Neural cell (in vitro differentiated cells): ENCODE measurements at regions not wholly inside any gene's neighbourhood (a gene's known extent, or its start where the extent isn't known, plus 50 kb on each side); places are given as distances from the start of the nearest gene placed in this dataset.

Source experiments
- H2AFZ ChIP-seq: fragments of 200-600, 300-800 bp; sonication (generic), shearing (Covaris generic); 2 replicates; pipeline ENCODE4 v1.6.0; 2014; ENCODE audit warnings: low read depth, mild to moderate bottlenecking, antibody characterized with exemption, low read length, moderate library complexity
- H3F3A ChIP-seq: fragments of 200-600 bp; shearing (Covaris generic); 2 replicates; pipeline ENCODE4 v1.6.1; 2016; ENCODE audit warnings: mild to moderate bottlenecking, moderate library complexity, mixed read lengths, antibody characterized with exemption, low read length; ENCODE audit not compliant: insufficient read depth, poor library complexity, severe bottlenecking
- H3K27ac ChIP-seq: fragments of 200-600, 300-800 bp; sonication (generic), shearing (Covaris generic); 2 replicates; pipeline ENCODE4 v1.5.1; 2014; ENCODE audit warnings: mild to moderate bottlenecking, low read length, moderate library complexity
- H3K27me3 ChIP-seq: fragments of 300-800, 200-600 bp; sonication (generic), shearing (Covaris generic); 2 replicates; pipeline ENCODE4 v1.6.0; 2014; ENCODE audit warnings: mild to moderate bottlenecking, low read depth, low read length, moderate library complexity; ENCODE audit not compliant: insufficient read depth
- H3K36me3 ChIP-seq: fragments of 300-800, 200-600 bp; sonication (generic), shearing (Covaris generic); 2 replicates; pipeline ENCODE4 v1.5.1; 2014; ENCODE audit warnings: mild to moderate bottlenecking, antibody characterized with exemption, low read length, moderate library complexity; ENCODE audit not compliant: insufficient read depth
- H3K4me2 ChIP-seq: fragments of 300-800, 200-600 bp; sonication (generic), shearing (Covaris generic); 2 replicates; pipeline ENCODE4 v1.6.0; 2014; ENCODE audit warnings: mild to moderate bottlenecking, low read length
- H3K4me3 ChIP-seq: fragments of 300-800, 200-600 bp; sonication (generic), shearing (Covaris generic); 2 replicates; pipeline ENCODE4 v1.5.1; 2014; ENCODE audit warnings: mild to moderate bottlenecking, low read length, moderate library complexity
- H3K79me2 ChIP-seq: fragments of 200-600 bp; shearing (Covaris generic); replicated peaks from 2 replicates; pipeline ENCODE4 v1.6.0; 2014; ENCODE audit warnings: mild to moderate bottlenecking, low read length, moderate library complexity; ENCODE audit not compliant: insufficient read depth
- H3K9ac ChIP-seq: fragments of 300-800, 200-600 bp; sonication (generic), shearing (Covaris generic); 2 replicates; pipeline ENCODE4 v1.6.1; 2016; ENCODE audit warnings: mild to moderate bottlenecking, low read length, mixed read lengths
- H3K9me2 ChIP-seq: fragments of 200-600 bp; shearing (Covaris generic); 2 replicates; pipeline ENCODE4 v1.6.1; 2016; ENCODE audit warnings: mild to moderate bottlenecking, low read length, mixed read lengths; ENCODE audit not compliant: insufficient read depth
- H3K9me3 ChIP-seq: fragments of 200-600, 300-800 bp; sonication (generic), shearing (Covaris generic); 2 replicates; pipeline ENCODE4 v1.6.1; 2016; ENCODE audit warnings: mild to moderate bottlenecking, mixed run types, low read length, moderate library complexity, mixed read lengths
- H4K20me1 ChIP-seq: fragments of 200-600 bp; shearing (Covaris generic); 2 replicates; pipeline ENCODE4 v1.6.1; 2016; ENCODE audit warnings: mild to moderate bottlenecking, mixed run types; ENCODE audit not compliant: insufficient read depth
- EP300 ChIP-seq: fragments of 450-650 bp; conservative IDR thresholded peaks from 2 replicates; pipeline ENCODE4 v1.6.1; 2014; ENCODE audit warnings: antibody characterized with exemption, mild to moderate bottlenecking, moderate library complexity; ENCODE audit not compliant: poor library complexity, severe bottlenecking
- EZH2 ChIP-seq: fragments of 200-600, 300-800 bp; shearing (Covaris generic), sonication (generic); IDR thresholded peaks from 2 replicates; pipeline ENCODE4 v1.6.1; 2014; ENCODE audit warnings: antibody characterized with exemption, low read length, borderline replicate concordance, mild to moderate bottlenecking; ENCODE audit not compliant: insufficient read depth, poor library complexity, severe bottlenecking
- MXI1 ChIP-seq: fragments of 450-650 bp; conservative IDR thresholded peaks from 2 replicates; pipeline ENCODE4 v1.6.1; 2014; ENCODE audit warnings: antibody characterized with exemption, mild to moderate bottlenecking; ENCODE audit not compliant: poor library complexity, severe bottlenecking
- POLR2AphosphoS5 ChIP-seq: IDR thresholded peaks from 2 replicates; pipeline ENCODE4 v1.6.1; 2012
- RAD21 ChIP-seq: fragments of 450-650 bp; conservative IDR thresholded peaks from 2 replicates; pipeline ENCODE4 v1.6.1; 2014; ENCODE audit warnings: antibody characterized with exemption, mild to moderate bottlenecking, moderate library complexity
- SMC3 ChIP-seq: fragments of 450-650 bp; conservative IDR thresholded peaks from 2 replicates; pipeline ENCODE4 v1.6.1; 2014; ENCODE audit warnings: antibody characterized with exemption, mild to moderate bottlenecking, moderate library complexity; ENCODE audit not compliant: poor library complexity
- TAF1 ChIP-seq: IDR thresholded peaks from 2 replicates; pipeline ENCODE4 v1.6.1; 2012; ENCODE audit warnings: low read depth
- TF ChIP-seq, protein P1 (sequence below): IDR thresholded peaks from 2 replicates; pipeline ENCODE4 v1.6.1; 2012; ENCODE audit warnings: borderline replicate concordance
- TF ChIP-seq, protein P2 (sequence below): fragments of 450-650 bp; IDR thresholded peaks from 2 replicates; pipeline ENCODE4 v1.5.1; 2014; ENCODE audit warnings: antibody characterized with exemption, mild to moderate bottlenecking, moderate library complexity; ENCODE audit not compliant: poor library complexity, severe bottlenecking

DNA sequence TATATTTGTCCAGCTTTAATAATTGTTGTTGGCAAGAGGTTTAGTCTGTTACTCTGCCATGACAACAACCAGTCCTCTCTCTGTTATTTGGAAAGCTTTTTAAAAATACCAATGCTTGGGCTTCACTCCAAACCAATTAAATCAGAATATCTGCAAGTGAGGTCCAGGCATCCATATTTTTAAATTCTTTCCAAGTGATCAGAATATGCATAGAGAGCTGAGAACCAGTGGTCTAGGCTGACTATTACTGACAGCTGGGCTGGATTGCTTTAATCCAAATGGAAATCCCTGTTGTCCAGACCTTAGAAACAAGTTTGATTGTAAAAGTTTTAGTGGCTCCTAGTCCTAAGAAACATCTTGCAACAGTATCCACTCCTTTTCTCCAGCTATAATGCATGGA lies 1059.7 kb upstream of the ACVR2A start:
- H3K36me3 ChIP-seq = no peaks in the 10 kb centered on the region
- H3K27ac ChIP-seq = no peak overlapping the region
- H3K9ac ChIP-seq = no peak overlapping the region
- no peak overlapping the region for H3K4me2 ChIP-seq
- H4K20me1 ChIP-seq = no peaks in the 10 kb centered on the region
- H3K27me3 ChIP-seq = no peaks in the 10 kb centered on the region
- no peaks in the 10 kb centered on the region for H3K9me2 ChIP-seq
- no peak overlapping the region for H3K4me3 ChIP-seq
- H3K9me3 ChIP-seq = peaks cover 3% of the 10 kb centered on the region
- no peak overlapping the region for H2AFZ ChIP-seq
- H3F3A ChIP-seq = no peaks in the 10 kb centered on the region
- no peaks in the 10 kb centered on the region for H3K79me2 ChIP-seq
- TF ChIP-seq POLR2AphosphoS5 (no peak), MXI1 (no peak), TAF1 (no peak)

- H3K79me2 ChIP-seq = no peaks in the 10 kb centered on the region
- H3K36me3 ChIP-seq = no peaks in the 10 kb centered on the region
- H3K4me3 ChIP-seq = no peak overlapping the region
- no peaks in the 10 kb centered on the region for H3K27me3 ChIP-seq
- H3K4me2 ChIP-seq = no peak overlapping the region
- H3K9me3 ChIP-seq = peaks cover 3% of the 10 kb centered on the region
- H3K27ac ChIP-seq = no peak overlapping the region
- no peaks in the 10 kb centered on the region for H3K9me2 ChIP-seq
- no peak overlapping the region for H2AFZ ChIP-seq
- H3F3A ChIP-seq = no peaks in the 10 kb centered on the region
- no peaks in the 10 kb centered on the region for H4K20me1 ChIP-seq
- H3K9ac ChIP-seq = no peak overlapping the region
- no peak for TF ChIP-seq TAF1
- no peak for TF ChIP-seq MXI1
- TF ChIP-seq RAD21 = no peak
- no peak for TF ChIP-seq POLR2AphosphoS5
- TF ChIP-seq EZH2 = no peak
- TF ChIP-seq, protein P1, sequence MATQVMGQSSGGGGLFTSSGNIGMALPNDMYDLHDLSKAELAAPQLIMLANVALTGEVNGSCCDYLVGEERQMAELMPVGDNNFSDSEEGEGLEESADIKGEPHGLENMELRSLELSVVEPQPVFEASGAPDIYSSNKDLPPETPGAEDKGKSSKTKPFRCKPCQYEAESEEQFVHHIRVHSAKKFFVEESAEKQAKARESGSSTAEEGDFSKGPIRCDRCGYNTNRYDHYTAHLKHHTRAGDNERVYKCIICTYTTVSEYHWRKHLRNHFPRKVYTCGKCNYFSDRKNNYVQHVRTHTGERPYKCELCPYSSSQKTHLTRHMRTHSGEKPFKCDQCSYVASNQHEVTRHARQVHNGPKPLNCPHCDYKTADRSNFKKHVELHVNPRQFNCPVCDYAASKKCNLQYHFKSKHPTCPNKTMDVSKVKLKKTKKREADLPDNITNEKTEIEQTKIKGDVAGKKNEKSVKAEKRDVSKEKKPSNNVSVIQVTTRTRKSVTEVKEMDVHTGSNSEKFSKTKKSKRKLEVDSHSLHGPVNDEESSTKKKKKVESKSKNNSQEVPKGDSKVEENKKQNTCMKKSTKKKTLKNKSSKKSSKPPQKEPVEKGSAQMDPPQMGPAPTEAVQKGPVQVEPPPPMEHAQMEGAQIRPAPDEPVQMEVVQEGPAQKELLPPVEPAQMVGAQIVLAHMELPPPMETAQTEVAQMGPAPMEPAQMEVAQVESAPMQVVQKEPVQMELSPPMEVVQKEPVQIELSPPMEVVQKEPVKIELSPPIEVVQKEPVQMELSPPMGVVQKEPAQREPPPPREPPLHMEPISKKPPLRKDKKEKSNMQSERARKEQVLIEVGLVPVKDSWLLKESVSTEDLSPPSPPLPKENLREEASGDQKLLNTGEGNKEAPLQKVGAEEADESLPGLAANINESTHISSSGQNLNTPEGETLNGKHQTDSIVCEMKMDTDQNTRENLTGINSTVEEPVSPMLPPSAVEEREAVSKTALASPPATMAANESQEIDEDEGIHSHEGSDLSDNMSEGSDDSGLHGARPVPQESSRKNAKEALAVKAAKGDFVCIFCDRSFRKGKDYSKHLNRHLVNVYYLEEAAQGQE = no peak
- TF ChIP-seq, protein P2, sequence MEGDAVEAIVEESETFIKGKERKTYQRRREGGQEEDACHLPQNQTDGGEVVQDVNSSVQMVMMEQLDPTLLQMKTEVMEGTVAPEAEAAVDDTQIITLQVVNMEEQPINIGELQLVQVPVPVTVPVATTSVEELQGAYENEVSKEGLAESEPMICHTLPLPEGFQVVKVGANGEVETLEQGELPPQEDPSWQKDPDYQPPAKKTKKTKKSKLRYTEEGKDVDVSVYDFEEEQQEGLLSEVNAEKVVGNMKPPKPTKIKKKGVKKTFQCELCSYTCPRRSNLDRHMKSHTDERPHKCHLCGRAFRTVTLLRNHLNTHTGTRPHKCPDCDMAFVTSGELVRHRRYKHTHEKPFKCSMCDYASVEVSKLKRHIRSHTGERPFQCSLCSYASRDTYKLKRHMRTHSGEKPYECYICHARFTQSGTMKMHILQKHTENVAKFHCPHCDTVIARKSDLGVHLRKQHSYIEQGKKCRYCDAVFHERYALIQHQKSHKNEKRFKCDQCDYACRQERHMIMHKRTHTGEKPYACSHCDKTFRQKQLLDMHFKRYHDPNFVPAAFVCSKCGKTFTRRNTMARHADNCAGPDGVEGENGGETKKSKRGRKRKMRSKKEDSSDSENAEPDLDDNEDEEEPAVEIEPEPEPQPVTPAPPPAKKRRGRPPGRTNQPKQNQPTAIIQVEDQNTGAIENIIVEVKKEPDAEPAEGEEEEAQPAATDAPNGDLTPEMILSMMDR = no peak
- no peak for TF ChIP-seq SMC3
- no peak for TF ChIP-seq EP300
Measured at GRCh38 chr2:146784602-146785001, 1060.2 kb upstream of the ACVR2A start.

GRCh38 chr2:146777181-146777580 lies 1067.6 kb upstream of the ACVR2A start:
- H3K79me2 ChIP-seq = no peaks in the 10 kb centered on the region
- TF ChIP-seq, protein P1 = no peak
- TF ChIP-seq MXI1 (no peak), POLR2AphosphoS5 (no peak), SMC3 (no peak), RAD21 (no peak), TAF1 (no peak), EP300 (no peak), EZH2 (no peak)
- TF ChIP-seq, protein P2 = no peak
- H3K36me3 ChIP-seq = no peaks in the 10 kb centered on the region
- no peaks in the 10 kb centered on the region for H3F3A ChIP-seq
- no peaks in the 10 kb centered on the region for H4K20me1 ChIP-seq
- H3K4me2 ChIP-seq = no peak overlapping the region
- H3K27ac ChIP-seq = no peak overlapping the region
- H2AFZ ChIP-seq = no peak overlapping the region
- no peaks in the 10 kb centered on the region for H3K9me3 ChIP-seq
- no peaks in the 10 kb centered on the region for H3K27me3 ChIP-seq
- H3K9me2 ChIP-seq = no peaks in the 10 kb centered on the region
- no peak overlapping the region for H3K9ac ChIP-seq
- H3K4me3 ChIP-seq = no peak overlapping the region
